Effector CD4-positive, alpha-beta T cell (primary cell): ENCODE measurements at regions not wholly inside any gene's neighbourhood (a gene's known extent, or its start where the extent isn't known, plus 50 kb on each side); places are given as distances from the start of the nearest gene placed in this dataset.

Source experiments
- DNase-seq: peaks from one replicate; pipeline ENCODE4 v3.0.0-alpha.2; 2020

DNA sequence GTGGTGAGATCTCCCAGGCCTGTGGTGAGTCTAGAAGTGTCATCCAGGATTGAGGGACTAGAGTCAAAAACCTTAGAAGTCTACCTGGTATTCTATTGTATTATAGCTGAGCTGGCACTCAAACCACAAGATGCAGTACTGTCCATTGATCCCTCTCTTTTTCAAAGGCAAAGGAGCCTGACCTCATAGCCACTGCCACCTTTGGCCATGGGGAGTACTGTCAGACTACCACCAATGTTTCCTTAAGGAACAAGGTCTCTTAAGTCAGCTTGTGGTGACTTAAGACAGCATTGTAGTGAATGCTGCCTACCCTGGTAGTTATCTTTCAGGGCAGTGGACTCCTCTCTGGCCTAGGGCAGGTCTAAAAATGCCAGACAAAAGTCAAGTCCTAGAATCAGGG lies 878.0 kb upstream of the MDGA2 start:
- DNase-seq: no peak

DNA sequence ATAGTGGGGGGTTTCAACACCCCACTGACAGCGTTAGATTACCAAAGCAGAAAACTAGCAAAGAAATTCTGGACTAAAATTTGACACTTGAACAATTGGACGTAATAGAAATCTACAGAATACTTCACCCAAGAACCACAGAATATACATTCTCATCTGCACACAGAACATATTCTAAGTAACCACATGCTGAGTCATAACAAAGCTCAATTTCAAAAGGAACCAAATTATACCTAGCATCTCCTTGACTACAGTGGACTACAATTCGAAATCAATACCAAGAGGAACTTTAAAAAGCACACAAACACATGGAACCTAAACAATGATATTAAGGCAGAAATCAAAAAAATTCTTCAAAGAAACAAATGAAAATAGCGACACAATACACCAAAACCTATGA lies 871.6 kb upstream of the MDGA2 start:
- no peak for DNase-seq

GRCh38 chr14:48537600-48537999 lies 862.2 kb upstream of the MDGA2 start:
- DNase-seq: no peak

GRCh38 chr14:48536318-48536717 lies 860.9 kb upstream of the MDGA2 start:
- DNase-seq: no peak

- DNase-seq: no peak
These were observed 852.4 kb upstream of the MDGA2 start for GRCh38 chr14:48527832-48528231.

- DNase-seq: no peak
These were observed 850.9 kb upstream of the MDGA2 start for GRCh38 chr14:48526307-48526706.

GRCh38 chr14:48504921-48505320 lies 829.5 kb upstream of the MDGA2 start:
- DNase-seq: no peak

DNA sequence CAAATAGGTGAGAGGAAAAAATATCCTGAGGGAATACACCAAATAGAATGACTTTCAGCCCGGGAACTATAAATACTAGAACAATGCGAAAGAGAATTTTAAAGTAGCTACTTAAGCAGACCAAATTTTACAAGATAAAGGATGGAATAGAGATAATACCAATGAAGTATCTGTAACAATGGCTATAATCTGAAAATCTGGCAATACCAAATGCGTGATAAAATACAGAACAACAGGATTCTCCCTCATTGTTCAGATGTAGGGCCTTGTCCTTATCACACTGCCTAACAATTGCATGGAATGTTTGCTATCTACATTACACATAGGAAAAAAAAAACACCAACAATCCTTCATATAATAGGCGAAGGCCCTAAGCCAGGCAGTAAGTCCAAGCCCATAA lies 815.4 kb upstream of the MDGA2 start:
- DNase-seq: no peak

- DNase-seq: no peak
These were observed 798.5 kb upstream of the MDGA2 start for GRCh38 chr14:48473944-48474343.

DNA sequence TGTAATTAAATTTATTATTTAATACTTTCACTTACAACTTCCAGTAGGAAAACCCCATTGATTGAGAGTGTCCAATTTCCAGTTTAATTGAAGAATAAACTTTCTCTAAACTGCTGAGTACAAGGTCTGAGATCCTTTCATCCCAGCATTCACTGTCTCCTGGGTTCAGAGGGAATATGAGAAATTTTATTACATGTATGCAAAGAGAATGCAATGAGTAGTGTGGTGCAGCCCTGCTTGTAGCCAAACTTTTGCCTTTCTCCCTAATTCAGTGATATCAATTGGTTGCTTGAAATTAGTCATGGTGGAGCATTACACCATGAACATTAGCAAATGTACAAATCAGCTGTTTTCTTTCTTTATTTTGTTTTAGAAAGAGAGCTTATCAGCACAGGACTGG lies 780.6 kb upstream of the MDGA2 start:
- no peak for DNase-seq

DNA sequence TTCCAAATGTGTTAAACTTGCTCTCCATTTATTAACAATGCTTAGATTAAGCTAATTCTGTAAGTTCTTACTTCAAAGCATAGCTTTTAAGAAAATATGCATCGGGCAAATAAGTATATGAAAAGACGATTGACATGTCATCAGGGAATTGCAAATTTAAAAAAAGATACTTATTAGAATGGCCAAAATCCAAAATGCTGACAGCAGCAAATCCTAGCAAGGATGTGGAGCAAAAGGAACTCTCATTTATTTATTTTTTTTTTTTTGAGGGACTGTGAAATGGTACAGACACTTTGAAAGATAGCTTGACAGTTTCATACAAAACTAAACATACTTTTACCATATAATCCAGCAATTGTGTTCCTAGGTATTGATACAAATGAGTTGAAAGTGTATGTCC lies 779.5 kb upstream of the MDGA2 start:
- DNase-seq: no peak

- DNase-seq: no peak
These were observed 777.1 kb upstream of the MDGA2 start for GRCh38 chr14:48452437-48452995.

DNA sequence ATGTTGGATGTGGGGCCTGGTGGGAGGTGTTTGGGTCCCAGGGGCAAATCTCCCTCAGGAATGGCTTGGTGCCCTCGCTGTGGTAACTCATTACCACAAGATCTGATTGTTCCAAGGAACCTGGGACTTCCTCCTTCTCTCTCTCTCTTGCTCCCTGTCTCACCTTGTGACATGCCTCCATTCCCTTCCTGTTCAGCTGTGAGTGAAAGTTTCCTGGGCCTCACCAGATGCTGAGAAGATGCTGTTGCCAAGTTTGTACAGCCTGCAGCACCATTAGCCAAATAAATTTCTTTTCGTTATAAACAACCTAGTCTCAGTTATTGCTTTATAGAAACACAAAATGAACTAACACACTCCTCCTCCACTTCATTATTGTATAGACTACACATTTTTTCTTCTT lies 759.8 kb upstream of the MDGA2 start:
- no peak for DNase-seq

- no peak for DNase-seq
These were observed 755.4 kb upstream of the MDGA2 start for GRCh38 chr14:48430805-48431204.

GRCh38 chr14:48429512-48429911 lies 754.1 kb upstream of the MDGA2 start:
- DNase-seq: no peak

- DNase-seq: no peak
These were observed 742.5 kb upstream of the MDGA2 start for GRCh38 chr14:48417715-48418500.

DNA sequence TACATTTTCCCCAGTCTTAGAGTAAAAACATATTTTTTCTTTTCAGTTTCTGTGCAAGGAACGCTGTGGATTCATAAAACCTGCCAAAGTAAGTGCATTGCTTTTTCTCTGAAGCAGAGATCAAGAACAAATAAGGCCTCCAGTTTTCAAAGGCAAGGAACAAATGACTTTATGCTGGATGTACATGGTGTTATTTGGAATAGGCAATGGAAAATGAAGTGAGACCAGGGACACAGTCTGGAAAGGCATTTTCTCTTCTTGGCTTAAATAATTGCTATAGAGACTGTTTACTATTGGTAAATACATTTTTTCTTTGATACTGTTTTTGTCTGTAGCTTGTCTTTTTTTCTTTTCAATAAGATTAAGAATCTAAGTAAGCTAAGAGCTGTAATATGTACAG lies 725.9 kb upstream of the MDGA2 start:
- no peak for DNase-seq

DNA sequence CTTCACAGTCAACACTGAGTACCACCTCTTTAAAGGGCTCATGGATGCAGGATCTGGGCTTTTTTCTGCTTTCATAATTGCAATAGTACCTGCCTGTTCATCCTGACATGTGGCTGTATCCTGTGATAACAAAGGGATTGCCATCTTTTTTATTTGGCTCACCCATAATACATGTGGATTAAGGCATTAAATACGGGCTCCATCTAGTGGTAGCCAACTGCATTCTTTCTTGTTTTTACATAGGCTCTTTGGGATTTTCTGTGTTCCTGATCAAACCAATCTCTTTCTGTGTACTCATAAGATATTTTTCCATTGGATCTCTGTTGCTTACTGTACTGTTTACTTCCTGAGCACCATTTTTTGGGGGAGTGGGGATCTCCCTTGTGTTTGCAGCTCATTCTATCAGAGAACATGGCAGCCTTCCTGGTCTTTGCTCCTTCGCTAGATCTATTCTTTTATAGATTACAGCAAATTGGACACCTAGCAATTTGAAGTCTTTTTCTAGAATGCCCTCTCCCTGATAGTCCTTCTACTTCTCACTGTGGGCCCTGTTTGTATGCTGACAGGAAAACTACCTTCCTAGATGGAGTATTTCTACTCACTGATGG lies 723.4 kb upstream of the MDGA2 start:
- DNase-seq: no peak

DNA sequence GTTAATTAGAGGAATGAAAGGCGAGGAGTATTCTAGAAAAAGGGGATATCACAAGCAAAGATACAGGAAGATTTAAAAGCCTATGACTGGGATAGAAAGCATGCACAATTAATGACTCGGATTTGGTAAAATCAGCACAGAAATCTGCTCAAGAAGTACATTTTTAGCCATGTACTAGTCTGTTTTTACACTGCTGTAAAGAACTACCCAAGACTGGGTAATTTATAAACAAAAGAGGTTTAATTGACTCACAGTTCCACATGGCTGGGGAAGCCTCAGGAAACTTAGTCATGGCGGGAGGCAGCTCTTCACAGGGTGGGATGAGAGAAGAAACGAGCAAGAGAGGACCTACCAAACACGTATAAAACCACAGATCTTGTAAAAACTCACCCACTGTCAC lies 716.3 kb upstream of the MDGA2 start:
- no peak for DNase-seq

- DNase-seq: no peak
These were observed 714.9 kb upstream of the MDGA2 start for GRCh38 chr14:48390346-48390745.

DNA sequence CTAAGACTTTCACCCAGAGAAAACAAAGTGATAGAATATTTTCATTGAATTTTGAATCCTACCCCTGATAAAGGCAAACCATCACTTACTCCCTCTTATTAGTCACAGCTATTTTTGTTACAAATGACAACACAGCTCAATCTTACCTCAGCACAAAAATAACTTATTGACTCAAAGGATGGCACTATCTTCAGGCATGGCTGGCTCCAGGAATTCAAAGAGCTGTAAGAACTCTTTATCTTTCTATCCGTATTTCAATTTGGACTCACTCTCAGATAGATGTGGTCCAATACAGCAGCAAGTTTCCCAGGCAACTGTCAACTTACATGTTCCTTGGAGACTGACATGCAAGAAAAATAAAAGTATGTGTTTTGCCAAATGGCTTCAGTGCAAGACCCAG lies 709.4 kb upstream of the MDGA2 start:
- no peak for DNase-seq

- no peak for DNase-seq
These were observed 707.6 kb upstream of the MDGA2 start for GRCh38 chr14:48382961-48383360.

GRCh38 chr14:48378541-48378940 lies 703.1 kb upstream of the MDGA2 start:
- no peak for DNase-seq

- DNase-seq: no peak
These were observed 698.6 kb upstream of the MDGA2 start for GRCh38 chr14:48373981-48374380.

DNA sequence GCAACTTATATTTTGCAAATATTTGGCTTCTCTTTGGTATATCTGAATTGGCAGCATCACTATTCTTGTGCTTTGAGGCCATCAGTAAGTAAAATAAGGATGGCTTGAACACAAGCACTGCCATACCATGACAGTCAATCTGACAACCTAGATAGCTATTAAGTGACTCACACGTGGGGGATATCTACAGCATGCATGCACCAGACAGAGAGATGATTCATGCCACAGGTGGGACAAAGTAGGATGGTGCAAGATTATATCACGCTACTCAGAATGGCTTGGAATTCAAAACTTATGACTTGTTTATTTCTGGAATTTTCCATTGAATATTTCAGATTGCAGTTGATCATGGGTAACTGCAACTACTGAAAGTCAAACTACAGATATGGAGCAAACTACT lies 675.6 kb upstream of the MDGA2 start:
- DNase-seq: no peak
